HCT116 (cell line): ENCODE measurements at regions not wholly inside any gene's neighbourhood (a gene's known extent, or its start where the extent isn't known, plus 50 kb on each side); places are given as distances from the start of the nearest gene placed in this dataset.

Experiments
- EZH2 ChIP-seq: fragments of 200-600 bp; sonication (generic); IDR thresholded peaks from 2 replicates; pipeline ENCODE4 v1.6.1; 2017; ENCODE audit warnings: antibody characterized with exemption, mixed run types
- POLR2A ChIP-seq: IDR thresholded peaks from 2 replicates; pipeline ENCODE4 v1.7.0; 2011; ENCODE audit warnings: borderline replicate concordance; ENCODE audit not compliant: insufficient read depth, insufficient read length; ENCODE audit errors: extremely low read depth
- POLR2AphosphoS5 ChIP-seq: IDR thresholded peaks from 2 replicates; pipeline ENCODE4 v1.6.1; 2011; ENCODE audit warnings: mild to moderate bottlenecking, low read depth, low read length, moderate library complexity
- TF ChIP-seq, protein P1 (sequence below), 3 experiments: fragments of 200-600 bp in 1 of 3; sonication (generic) in 1 of 3; IDR thresholded peaks in 2 of 3; conservative IDR thresholded peaks in 1 of 3; 2 replicates each; pipeline ENCODE4 v1.5.1; 2012 to 2017; ENCODE audit warnings: low read depth in 2 of 3, low read length in 2 of 3, antibody characterized with exemption in 1 of 3, borderline replicate concordance in 1 of 3, control low read depth in 1 of 3, mild to moderate bottlenecking in 1 of 3, mixed read lengths in 1 of 3, mixed run types in 1 of 3, moderate library complexity in 1 of 3; ENCODE audit not compliant: insufficient read depth in 1 of 3
- TF ChIP-seq, protein P2 (sequence below): IDR thresholded peaks from 2 replicates; pipeline ENCODE4 v1.6.1; 2012

DNA sequence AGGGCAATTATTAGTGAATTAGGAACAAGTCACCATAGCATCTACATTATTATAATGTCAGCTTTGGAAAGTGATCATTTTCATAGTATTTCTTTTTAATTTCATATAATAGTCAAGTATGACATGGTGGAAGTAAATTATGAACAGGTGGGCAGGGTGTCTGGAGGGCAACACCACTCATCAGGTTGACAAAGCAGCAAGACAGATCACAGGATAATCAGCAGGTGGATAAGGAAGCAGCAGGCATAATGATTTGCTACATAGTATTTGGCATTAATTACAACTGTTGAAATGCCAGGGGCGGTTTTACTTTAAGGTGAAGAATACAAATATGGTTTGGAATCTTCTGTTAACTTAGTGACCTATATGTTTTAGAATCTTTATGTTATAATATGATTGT is 1342.2 kb downstream of the PLA2G4A start:
- TF ChIP-seq POLR2AphosphoS5 (no peak), EZH2 (no peak), POLR2A (no peak)
- TF ChIP-seq, protein P1, sequence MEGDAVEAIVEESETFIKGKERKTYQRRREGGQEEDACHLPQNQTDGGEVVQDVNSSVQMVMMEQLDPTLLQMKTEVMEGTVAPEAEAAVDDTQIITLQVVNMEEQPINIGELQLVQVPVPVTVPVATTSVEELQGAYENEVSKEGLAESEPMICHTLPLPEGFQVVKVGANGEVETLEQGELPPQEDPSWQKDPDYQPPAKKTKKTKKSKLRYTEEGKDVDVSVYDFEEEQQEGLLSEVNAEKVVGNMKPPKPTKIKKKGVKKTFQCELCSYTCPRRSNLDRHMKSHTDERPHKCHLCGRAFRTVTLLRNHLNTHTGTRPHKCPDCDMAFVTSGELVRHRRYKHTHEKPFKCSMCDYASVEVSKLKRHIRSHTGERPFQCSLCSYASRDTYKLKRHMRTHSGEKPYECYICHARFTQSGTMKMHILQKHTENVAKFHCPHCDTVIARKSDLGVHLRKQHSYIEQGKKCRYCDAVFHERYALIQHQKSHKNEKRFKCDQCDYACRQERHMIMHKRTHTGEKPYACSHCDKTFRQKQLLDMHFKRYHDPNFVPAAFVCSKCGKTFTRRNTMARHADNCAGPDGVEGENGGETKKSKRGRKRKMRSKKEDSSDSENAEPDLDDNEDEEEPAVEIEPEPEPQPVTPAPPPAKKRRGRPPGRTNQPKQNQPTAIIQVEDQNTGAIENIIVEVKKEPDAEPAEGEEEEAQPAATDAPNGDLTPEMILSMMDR (IDR thresholded peaks at IDR 0.05 in 2 of 3, conservative IDR thresholded peaks at IDR 0.05 in 1 of 3; ENCODE audit: borderline replicate concordance in 1 of 3, insufficient read depth in 1 of 3, low read depth in 2 of 3, low read length in 2 of 3) = no peak
- TF ChIP-seq, protein P2, sequence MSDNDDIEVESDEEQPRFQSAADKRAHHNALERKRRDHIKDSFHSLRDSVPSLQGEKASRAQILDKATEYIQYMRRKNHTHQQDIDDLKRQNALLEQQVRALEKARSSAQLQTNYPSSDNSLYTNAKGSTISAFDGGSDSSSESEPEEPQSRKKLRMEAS = no peak
